Mesendoderm (in vitro differentiated cells): ENCODE measurements at regions not wholly inside any gene's neighbourhood (a gene's known extent, or its start where the extent isn't known, plus 50 kb on each side); places are given as distances from the start of the nearest gene placed in this dataset.
"Not testable (repeated sequence)": the region's sequence is repeated elsewhere in the genome, so short reads cannot be mapped to it uniquely, and the experiment has no call there.

ENCODE experiments used
- DNase-seq: peaks from one replicate; pipeline ENCODE4 v3.0.0; 2013
- H2AK5ac ChIP-seq: 2 replicates; pipeline ENCODE4 v1.6.1; 2013; ENCODE audit warnings: low read length, inconsistent platforms
- H2BK120ac ChIP-seq: 2 replicates; pipeline ENCODE4 v1.6.1; 2013; ENCODE audit warnings: low read depth, mild to moderate bottlenecking, low read length, moderate library complexity, mixed read lengths
- H2BK15ac ChIP-seq: replicated peaks from 2 replicates; pipeline ENCODE4 v1.6.1; 2013; ENCODE audit warnings: low read depth, mild to moderate bottlenecking, moderate library complexity
- H2BK5ac ChIP-seq: 2 replicates; pipeline ENCODE4 v1.6.1; 2013; ENCODE audit warnings: low read length, inconsistent platforms
- H3K18ac ChIP-seq: 2 replicates; pipeline ENCODE4 v1.6.1; 2013; ENCODE audit warnings: mild to moderate bottlenecking, low read length, mixed read lengths
- H3K23ac ChIP-seq: one replicate; pipeline ENCODE4 v1.6.1; 2013; ENCODE audit warnings: low read length
- H3K27ac ChIP-seq: 2 replicates; pipeline ENCODE4 v1.5.1; 2013; ENCODE audit warnings: low read depth, mild to moderate bottlenecking, inconsistent platforms, low read length, moderate library complexity
- H3K27me3 ChIP-seq: 2 replicates; pipeline ENCODE4 v1.6.1; 2013; ENCODE audit warnings: low read length, control low read depth, mild to moderate bottlenecking, inconsistent platforms; ENCODE audit not compliant: insufficient read depth, poor library complexity
- H3K36me3 ChIP-seq: 2 replicates; pipeline ENCODE4 v1.6.1; 2013; ENCODE audit warnings: low read length, inconsistent platforms; ENCODE audit not compliant: control insufficient read depth, insufficient read depth
- H3K4ac ChIP-seq: one replicate; pipeline ENCODE4 v1.6.1; 2013; ENCODE audit warnings: low read depth, mild to moderate bottlenecking, low read length, moderate library complexity
- H3K4me1 ChIP-seq: 2 replicates; pipeline ENCODE4 v1.6.1; 2013; ENCODE audit warnings: low read depth, low read length, inconsistent platforms; ENCODE audit not compliant: control insufficient read depth
- H3K4me2 ChIP-seq: 2 replicates; pipeline ENCODE4 v1.6.1; 2013; ENCODE audit warnings: low read length
- H3K4me3 ChIP-seq: 2 replicates; pipeline ENCODE4 v1.5.1; 2013; ENCODE audit warnings: mild to moderate bottlenecking, low read length
- H3K56ac ChIP-seq: one replicate; pipeline ENCODE4 v1.6.1; 2013; ENCODE audit warnings: low read length
- H3K79me1 ChIP-seq: 2 replicates; pipeline ENCODE4 v1.6.1; 2013; ENCODE audit warnings: low read length, inconsistent platforms
- H3K79me2 ChIP-seq: 2 replicates; pipeline ENCODE4 v1.6.1; 2013; ENCODE audit warnings: mild to moderate bottlenecking, low read length; ENCODE audit not compliant: control insufficient read depth, insufficient read depth
- H3K9ac ChIP-seq: 2 replicates; pipeline ENCODE4 v1.6.1; 2013; ENCODE audit warnings: low read length, inconsistent platforms
- H4K5ac ChIP-seq: one replicate; pipeline ENCODE4 v1.6.1; 2013; ENCODE audit warnings: low read length
- H4K8ac ChIP-seq: one replicate; pipeline ENCODE4 v1.6.1; 2013; ENCODE audit warnings: low read depth, mild to moderate bottlenecking, control low read depth, low read length, moderate library complexity
- WGBS: extraction: QIAGEN DNeasy Blood & Tissue Kit; methylation state at CpG from one replicate; pipeline ENCODE4 v1.1.7; 2013; ENCODE audit warnings: low lambda C conversion rate, missing lambda C conversion rate; ENCODE audit not compliant: insufficient coverage; ENCODE audit errors: extremely low coverage; 5-methylcytosine and 5-hydroxymethylcytosine counted together

- no CpG with 5 or more reads among the region's 2 CpGs for WGBS
- H3K27ac ChIP-seq, H3K56ac ChIP-seq, H3K79me1 ChIP-seq, H3K36me3 ChIP-seq, DNase-seq, H3K4me1 ChIP-seq, H2BK120ac ChIP-seq, H2BK5ac ChIP-seq, H3K23ac ChIP-seq, H3K4me2 ChIP-seq, H4K8ac ChIP-seq, H2AK5ac ChIP-seq, H2BK15ac ChIP-seq, H3K18ac ChIP-seq, H3K9ac ChIP-seq, H3K4ac ChIP-seq, H3K27me3 ChIP-seq, H4K5ac ChIP-seq, H3K4me3 ChIP-seq, H3K79me2 ChIP-seq: not testable (repeated sequence)
Observed at GRCh38 chr6:60747765-60748556, 1538.1 kb downstream of the KHDRBS2 start.

- not testable (repeated sequence) for H3K56ac ChIP-seq, H3K23ac ChIP-seq, H3K4me2 ChIP-seq, H3K36me3 ChIP-seq, H3K27ac ChIP-seq, H2BK5ac ChIP-seq, H2BK120ac ChIP-seq, H2BK15ac ChIP-seq, H3K4me1 ChIP-seq, H3K79me2 ChIP-seq, H4K8ac ChIP-seq, H3K9ac ChIP-seq, H4K5ac ChIP-seq, H3K18ac ChIP-seq, H3K79me1 ChIP-seq, H2AK5ac ChIP-seq, H3K4ac ChIP-seq, H3K27me3 ChIP-seq, H3K4me3 ChIP-seq
- no CpG with 5 or more reads among the region's 2 CpGs for WGBS
- peak; percentile 47 for DNase-seq
Observed at GRCh38 chr6:60737764-60738425, 1548.1 kb downstream of the KHDRBS2 start.

GRCh38 chr6:60737315-60737714, 1548.7 kb downstream of the KHDRBS2 start:
- not testable (repeated sequence) for H3K4ac ChIP-seq, H3K27me3 ChIP-seq, H3K36me3 ChIP-seq, H4K5ac ChIP-seq, H3K79me1 ChIP-seq, H4K8ac ChIP-seq, H2AK5ac ChIP-seq, H2BK5ac ChIP-seq, H3K4me2 ChIP-seq, DNase-seq, H3K27ac ChIP-seq, H2BK15ac ChIP-seq, H3K79me2 ChIP-seq, H3K56ac ChIP-seq, H3K23ac ChIP-seq, H2BK120ac ChIP-seq, H3K18ac ChIP-seq, H3K9ac ChIP-seq, H3K4me3 ChIP-seq, H3K4me1 ChIP-seq
- WGBS, result no CpG with 5 or more reads among the region's 6 CpGs

GRCh38 chr6:60723935-60724334, 1562.1 kb downstream of the KHDRBS2 start:
- H4K8ac ChIP-seq, H3K4me3 ChIP-seq, H2BK120ac ChIP-seq, H3K4me2 ChIP-seq, H3K23ac ChIP-seq, H3K27ac ChIP-seq, H3K9ac ChIP-seq, DNase-seq, H3K79me2 ChIP-seq, H3K4me1 ChIP-seq, H2BK15ac ChIP-seq, H3K56ac ChIP-seq, H3K79me1 ChIP-seq, H2AK5ac ChIP-seq, H3K27me3 ChIP-seq, H3K36me3 ChIP-seq, H2BK5ac ChIP-seq, H3K4ac ChIP-seq, H4K5ac ChIP-seq, H3K18ac ChIP-seq: not testable (repeated sequence)
- WGBS, result no CpG with 5 or more reads among the region's 5 CpGs

- Histone ChIP-seq H3K4me1 (no peaks in the 10 kb centered on the region), H3K79me2 (no peaks in the 10 kb centered on the region), H3K18ac (no peak overlapping the region), H4K5ac (no peak overlapping the region), H2BK15ac (no peak overlapping the region), H2BK120ac (no peak overlapping the region), H3K27me3 (no peaks in the 10 kb centered on the region), H3K79me1 (no peaks in the 10 kb centered on the region), H3K9ac (no peak overlapping the region), H2BK5ac (no peak overlapping the region), H2AK5ac (no peak overlapping the region), H3K4ac (no peak overlapping the region), H3K36me3 (no peaks in the 10 kb centered on the region), H3K4me2 (no peak overlapping the region), H3K27ac (no peak overlapping the region), H4K8ac (no peak overlapping the region), H3K4me3 (no peak overlapping the region), H3K56ac (no peak overlapping the region), H3K23ac (no peak overlapping the region)
- DNase-seq, result no peak
- WGBS, result no CpG with 5 or more reads among the region's 4 CpGs
Observed at GRCh38 chr6:60695232-60695631, 1590.8 kb downstream of the KHDRBS2 start.
